Lung microvascular endothelial cell (primary cell): ENCODE measurements at regions not wholly inside any gene's neighbourhood (a gene's known extent, or its start where the extent isn't known, plus 50 kb on each side); places are given as distances from the start of the nearest gene placed in this dataset.
"Not testable (repeated sequence)": the region's sequence is repeated elsewhere in the genome, so short reads cannot be mapped to it uniquely, and the experiment has no call there.

ENCODE experiments used
- DNase-seq, 2 donors: peaks; one replicate each; pipeline versions ENCODE4 v3.0.0 to v3.0.0-alpha.2; 2010; ENCODE audit warnings: low read depth in 2 of 2

DNA sequence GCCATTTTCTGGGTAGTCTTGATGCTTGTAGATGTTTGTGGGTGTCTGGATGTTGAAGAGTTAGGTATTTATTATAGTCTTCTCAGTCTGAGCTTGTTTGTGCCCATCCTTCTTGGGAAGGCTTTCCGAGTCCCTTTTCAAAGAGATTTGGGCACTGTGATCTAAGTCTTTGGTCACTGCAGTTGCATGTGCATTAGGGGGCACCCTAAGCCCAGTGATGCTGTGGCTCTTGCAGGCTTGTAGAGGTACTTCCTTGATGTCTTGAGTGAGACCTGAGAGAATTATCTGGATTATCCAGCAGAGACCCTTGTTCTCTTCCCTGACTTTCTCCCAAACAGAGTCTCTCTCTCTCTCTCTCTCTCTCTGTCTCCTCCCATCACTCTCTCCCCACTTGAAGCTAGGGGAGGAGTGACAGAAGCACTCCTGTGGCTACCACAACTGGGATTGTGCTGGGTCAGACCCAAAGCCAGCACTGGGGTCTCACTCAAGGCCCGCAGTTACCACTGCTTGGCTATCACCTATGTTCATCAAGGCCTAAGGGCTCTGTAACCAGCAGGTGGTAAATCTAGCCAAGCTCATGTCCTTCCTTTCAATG lies 68.5 kb downstream of the TMCO5A start:
- peak; percentile 85 to 86 for DNase-seq

GRCh38 chr15:38004218-38004861 lies 69.9 kb downstream of the TMCO5A start:
- DNase-seq = no peak

DNA sequence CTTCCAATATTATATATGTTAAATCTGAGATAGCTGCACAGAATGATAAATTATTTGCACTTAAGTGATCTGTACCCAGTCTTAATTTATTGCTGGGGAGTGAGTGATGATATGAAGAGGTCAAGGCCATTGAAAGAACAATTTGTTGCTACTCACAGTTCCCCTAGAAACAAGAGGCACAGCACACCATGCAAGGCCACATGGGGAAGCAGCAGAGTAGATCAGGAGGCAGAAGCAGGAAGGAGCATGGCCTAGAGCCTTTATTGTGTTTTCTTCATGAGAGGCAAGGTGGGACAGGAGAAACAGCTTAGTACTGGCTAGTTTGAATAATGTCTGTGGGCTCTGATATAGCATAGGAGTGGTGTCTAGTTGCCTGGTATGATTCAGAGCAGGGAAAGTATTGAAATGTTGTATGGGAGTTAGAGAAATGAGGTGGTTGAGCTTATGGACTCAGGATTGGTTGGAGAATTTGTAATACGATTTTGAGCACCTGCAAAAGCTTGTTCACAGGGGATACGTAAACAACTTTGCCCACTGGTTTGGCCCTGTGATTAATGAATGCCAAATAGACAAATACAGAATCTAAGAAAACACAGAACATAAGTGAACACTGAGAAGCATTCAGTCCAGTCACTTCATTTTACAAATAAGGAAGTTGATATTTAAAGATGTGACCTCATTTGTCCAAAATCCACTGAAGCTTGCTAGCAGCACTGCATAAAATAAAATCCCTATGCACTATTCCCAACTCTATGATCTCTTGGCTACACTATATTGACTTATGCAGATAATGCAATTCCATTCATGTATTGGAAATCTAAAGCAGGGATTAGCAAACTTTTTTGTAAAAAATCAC lies 71.7 kb downstream of the TMCO5A start:
- no peak for DNase-seq

DNA sequence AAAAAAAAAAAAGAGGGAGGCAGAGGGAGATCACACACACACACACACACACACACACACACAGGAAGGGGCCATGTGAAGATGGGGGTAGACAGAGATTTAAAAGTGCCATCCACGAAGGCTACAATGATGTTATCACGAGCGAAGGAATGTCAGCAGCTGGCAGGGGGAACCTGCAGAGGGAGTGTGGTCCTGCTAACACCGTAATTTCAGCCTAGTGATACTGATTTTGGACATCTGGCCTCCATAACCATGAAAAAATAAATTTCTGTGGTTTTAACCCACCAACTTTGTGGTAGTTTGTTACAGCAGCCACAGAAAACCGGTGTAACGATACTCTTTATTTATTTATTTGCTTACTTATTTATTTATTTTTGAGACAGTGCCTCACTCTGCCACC lies 76.0 kb downstream of the TMCO5A start:
- DNase-seq = no peak

DNA sequence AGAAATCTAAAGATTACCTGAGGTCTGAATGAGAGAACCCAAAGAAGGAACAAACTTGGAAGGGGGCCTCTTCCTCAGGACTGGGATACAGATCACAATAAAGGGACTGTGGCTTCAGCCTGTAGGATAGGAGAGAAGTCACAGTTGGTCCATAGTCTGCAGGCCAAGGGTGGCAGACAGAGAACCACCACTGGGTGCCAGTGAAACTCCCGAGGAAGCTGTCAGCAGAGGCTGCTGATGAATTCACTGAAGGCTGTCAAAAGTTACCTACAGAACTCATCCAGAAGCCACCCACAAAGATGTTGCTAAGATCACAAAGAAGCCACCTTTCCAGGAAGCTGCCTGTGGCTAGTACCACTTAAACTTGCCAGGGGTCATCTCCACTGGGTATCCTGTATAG lies 78.5 kb downstream of the TMCO5A start:
- no peak for DNase-seq

DNA sequence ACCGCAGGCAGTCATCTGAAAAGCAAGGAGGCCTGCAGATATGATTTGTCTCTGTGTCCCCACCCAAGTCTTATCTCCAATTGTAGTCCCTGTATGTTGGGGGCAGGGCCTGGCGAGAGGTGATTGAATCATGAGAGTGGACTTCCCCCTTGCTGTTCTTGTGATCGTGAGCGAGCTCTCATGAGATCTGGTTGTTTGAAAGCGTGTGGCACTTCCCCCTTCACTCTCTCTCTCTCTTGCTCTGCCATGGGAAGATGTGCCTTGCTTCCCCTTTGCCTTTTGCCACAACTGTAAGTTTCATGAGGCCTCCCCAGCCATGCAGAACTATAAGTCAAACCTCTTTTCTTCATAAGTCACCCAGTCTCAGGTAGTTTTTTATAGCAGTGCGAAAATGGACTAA lies 83.3 kb downstream of the TMCO5A start:
- DNase-seq = no peak

- DNase-seq = no peak
Measured at GRCh38 chr15:38019066-38019465, 84.6 kb downstream of the TMCO5A start.

- no peak for DNase-seq
Measured at GRCh38 chr15:38021259-38021658, 86.8 kb downstream of the TMCO5A start.

GRCh38 chr15:38024293-38025091 lies 90.1 kb downstream of the TMCO5A start:
- peak in 1 of 2 donors; percentile 44 for DNase-seq

DNA sequence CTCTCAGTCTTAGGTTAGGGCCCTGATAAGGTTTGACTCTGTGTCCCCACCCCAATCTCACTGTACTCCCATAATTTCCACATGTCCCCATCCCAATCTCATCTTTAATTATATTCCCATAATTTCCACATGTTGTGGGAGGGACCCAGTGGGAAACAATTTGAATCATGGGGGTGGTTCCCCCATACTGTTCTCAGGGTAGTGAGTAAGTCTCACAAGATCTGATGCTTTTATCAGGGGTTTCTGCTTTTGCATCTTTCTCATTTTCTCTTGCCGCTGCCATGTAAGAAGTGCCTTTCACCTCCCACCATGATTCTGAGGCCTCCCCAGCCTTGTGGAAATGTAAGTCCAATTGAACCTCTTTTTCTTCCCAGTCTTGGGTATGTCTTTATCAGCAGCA lies 91.2 kb downstream of the TMCO5A start:
- not testable (repeated sequence) for DNase-seq

GRCh38 chr15:38028869-38029268 lies 94.4 kb downstream of the TMCO5A start:
- DNase-seq = no peak

DNA sequence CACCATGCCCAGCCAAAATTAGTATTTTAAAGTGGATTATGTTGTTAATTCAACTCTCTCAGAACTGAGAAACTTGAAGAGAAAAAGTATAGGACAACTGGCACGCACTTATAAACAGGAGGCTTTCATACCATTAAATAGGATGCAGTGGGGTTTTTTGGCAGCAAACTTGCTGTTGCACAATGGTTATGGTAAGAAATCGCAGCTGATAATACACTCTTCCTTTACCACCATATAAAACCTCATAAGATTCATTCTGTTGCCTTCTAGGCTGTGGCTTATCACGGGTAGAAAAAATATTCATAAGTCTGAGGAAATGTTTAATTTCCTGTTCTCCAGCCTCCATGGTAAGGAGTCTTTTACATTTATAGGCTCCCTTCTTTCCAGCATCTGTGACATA lies 95.3 kb downstream of the TMCO5A start:
- peak in 1 of 2 donors; percentile 53 for DNase-seq

DNA sequence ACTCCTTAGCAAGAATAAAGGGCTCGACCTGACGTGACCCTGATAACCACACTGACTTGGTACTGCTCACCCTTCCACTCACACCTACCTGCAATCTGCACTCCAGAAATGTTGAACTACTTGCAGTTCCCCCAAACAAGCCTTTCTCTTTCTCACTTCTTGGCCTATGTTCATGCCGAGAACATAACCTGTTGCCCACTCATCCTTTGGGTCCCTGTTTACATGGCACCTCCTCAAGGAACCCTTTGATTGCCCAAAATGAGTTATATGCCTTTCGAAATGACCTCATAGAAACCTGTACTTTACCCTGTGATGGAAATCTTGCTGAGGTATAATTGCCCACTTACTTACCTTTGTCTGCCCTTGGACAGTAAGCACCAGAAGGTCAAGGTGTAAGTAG lies 96.2 kb downstream of the TMCO5A start:
- no peak for DNase-seq

DNA sequence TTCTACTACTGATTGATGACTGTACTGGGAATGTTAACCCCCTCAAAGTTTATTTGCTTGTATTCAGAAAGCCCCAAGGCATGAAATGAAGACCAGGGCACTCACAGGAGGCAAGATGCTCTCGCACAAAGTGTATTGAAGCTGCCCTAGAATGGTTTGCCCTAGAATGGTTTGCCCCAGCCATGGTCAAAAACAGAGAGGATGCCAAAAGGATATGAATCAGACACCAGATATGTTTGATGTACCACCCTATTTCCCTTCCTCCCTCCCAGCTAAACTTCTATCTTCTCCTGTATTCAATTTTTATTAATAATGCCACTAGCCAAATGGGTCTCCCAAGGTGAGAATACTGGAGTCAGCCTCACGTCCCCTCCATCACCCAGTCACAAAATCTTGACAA lies 101.3 kb downstream of the TMCO5A start:
- peak; percentile 31 to 33 for DNase-seq

DNA sequence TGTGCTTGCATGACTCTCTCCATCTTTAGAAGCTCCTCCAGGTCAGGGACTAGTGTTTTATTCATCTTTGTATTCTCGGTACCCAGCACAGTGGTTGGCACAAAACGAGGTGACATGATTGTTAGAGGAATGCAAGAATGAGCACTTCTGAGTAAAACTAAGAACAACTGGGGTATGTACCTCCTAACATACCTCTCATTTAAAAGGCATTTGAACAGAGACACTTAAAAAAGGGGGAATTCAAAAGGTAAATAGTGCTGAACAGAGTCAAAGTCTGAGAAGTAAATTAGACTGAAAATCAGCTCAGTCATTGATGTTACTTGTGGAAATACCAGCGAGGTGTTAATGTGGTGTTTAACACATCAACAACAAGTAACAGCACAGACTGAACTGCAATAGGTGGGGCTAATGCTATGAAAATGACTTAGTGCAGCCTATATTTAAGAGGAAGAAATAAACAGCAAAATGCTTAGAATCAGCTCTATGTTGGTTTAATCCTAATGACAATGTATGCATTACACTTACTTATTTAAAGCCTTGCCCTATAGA lies 102.4 kb downstream of the TMCO5A start:
- DNase-seq = no peak

- DNase-seq = peak in 1 of 2 donors; percentile 50
Measured at GRCh38 chr15:38038659-38039442, 104.4 kb downstream of the TMCO5A start.

GRCh38 chr15:38040615-38041014 lies 106.2 kb downstream of the TMCO5A start:
- no peak for DNase-seq

DNA sequence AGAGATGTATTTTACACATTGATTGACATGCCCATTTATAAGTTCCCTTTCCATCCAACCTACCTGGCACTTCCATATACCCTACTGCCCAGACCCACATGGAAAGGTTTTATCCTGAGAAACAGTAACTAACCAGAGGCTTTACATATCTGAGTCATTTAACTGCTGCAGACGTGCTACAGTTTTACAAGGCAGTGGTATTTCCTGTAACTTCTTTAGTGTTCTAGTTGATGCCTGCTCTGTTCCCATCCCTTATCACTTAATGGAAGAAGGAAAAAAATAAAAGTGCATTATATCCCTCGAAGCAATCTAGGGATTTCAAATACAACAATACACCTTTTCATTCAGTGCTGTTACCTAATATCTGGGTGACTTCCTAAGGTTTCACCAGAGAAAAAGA lies 107.1 kb downstream of the TMCO5A start:
- peak in 1 of 2 donors; percentile 62 for DNase-seq

DNA sequence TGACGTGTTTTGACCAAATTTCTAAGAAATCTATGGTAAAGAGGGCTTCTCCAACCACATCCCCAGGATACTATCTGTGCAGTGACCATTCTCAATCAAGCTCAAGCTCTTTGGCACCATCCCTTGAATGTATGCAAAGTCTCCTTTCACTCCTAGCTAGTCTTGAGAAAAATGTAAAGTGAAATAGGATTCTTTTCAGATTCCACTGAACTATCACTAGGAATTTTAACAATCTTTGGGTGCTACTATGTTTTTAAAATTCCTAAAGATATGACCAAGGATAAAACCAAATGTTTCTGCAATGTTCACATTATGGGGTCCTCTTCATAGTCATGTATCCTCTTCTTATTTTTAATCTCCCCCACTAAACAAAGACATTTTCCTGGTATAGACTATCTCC lies 107.8 kb downstream of the TMCO5A start:
- no peak for DNase-seq

- DNase-seq = no peak
Measured at GRCh38 chr15:38042707-38043445, 108.4 kb downstream of the TMCO5A start.
